Hematopoietic multipotent progenitor cell treated with erythropoietin and hydrocortisone succinate and interleukin-3 and kit ligand, for 8 days (in vitro differentiated cells): ENCODE measurements at regions not wholly inside any gene's neighbourhood (a gene's known extent, or its start where the extent isn't known, plus 50 kb on each side); places are given as distances from the start of the nearest gene placed in this dataset.

Source experiments
- DNase-seq: peaks from one replicate; pipeline ENCODE4 v3.0.0-alpha.2; 2015

DNA sequence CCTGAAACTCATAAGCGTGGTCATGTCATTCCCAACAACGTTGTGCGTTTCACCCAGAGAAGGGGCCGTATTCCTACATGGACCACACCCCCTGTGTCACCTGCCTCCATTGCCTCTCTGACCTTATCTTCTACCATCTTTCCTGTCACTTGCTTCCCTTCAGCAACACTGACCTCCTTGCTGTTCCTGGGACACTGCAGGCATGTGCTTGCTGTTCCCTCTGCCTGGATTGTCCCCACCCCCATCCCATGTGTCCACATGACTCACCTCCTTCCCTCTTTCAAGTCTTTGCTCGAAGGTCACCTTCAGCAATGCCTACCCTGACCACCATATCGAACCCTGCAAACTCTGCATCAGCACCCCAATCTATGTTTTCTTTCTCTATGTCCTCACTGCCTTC, 133.2 kb upstream of the ZNF618 start:
- DNase-seq, result no peak

DNA sequence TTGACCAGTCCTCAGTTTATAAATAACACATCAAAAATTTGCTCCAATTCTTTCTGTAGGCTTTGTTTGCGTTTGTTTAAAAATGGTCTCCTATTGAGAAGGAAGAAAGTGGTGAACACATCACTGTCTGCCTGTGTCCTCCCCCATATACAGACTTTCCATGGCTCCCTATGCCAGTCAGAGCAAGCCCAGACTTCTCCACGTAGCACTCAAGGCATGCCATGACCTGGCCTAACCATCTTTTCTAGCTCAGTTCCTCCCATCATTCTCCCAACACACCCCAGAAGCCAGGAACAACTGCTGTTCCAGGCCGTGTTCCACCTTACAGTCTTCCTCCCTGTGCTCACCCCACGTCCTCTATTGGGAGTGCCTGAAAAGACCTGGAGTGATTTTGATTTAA, 129.6 kb upstream of the ZNF618 start:
- DNase-seq, result no peak

DNA sequence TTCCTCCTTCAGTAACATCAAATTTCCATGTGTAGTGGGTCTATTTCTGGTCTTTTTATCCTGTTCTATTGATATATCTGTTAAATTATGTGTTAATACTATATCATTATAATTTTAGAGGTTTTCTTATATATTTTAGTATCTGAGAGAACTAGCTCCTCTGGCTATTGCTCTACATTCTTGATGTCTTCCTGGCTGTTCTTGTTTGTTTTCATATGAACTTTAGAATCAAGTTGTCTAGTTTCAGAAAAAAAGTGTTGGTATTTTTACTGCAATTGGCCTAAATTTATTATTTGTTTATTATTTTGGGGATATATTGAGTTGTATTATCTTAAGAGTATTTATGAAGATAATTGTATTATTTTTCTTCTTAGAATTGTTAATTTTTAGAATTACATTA, 128.0 kb upstream of the ZNF618 start:
- DNase-seq, result no peak

DNA sequence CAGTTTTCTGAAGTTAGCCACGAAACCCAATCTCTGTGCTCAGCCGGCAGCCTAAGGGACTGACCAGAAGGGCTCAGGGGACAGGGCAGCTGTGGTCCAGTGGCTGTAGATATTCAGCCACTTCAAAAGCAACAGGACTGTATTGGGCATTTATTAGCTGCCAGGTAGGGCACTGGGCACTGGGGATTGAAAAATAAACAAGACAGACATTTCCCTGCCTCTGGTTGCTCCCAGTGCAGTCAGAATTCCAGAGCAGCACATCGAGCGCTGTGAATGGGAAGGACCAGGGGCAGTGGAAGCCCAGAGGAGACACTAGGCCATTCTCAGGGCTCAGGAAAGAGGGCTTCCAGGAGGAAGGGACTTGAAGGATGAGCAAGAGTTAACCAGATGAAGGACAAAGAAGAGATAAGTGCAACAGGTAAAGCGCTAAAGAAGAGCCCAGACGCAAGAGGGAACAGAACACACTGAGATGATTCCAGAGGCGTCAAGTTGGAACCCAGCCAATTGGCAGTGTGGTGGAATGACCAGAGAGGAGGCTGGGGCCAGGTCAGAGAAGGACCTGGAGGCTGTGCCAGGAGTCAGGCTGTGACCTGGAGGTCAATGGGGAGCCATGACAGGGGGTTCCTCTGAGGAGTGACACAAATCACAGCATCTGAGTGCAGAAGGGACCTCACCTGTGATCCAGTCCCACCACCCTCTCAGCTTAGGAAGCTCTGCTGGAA, 122.5 kb upstream of the ZNF618 start:
- DNase-seq, result no peak

DNA sequence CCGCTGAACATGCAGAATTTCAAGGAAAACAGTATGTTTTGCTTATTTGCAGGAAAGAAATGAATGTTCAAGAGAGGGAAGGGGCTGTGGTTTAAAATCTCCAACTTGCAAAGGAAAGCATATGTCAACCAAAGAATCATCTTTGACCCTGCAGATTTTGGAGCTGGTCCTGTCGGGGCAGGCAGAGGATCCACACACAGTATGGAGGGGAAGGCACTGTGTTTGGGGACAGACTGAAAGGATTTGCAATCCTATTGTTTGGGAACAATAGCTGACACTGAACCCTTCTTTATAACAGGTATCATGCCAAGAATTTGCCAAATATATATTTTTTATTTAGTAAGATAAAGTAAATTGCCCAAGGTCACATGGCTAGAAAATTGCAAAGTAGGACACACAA, 121.4 kb upstream of the ZNF618 start:
- no peak for DNase-seq

DNA sequence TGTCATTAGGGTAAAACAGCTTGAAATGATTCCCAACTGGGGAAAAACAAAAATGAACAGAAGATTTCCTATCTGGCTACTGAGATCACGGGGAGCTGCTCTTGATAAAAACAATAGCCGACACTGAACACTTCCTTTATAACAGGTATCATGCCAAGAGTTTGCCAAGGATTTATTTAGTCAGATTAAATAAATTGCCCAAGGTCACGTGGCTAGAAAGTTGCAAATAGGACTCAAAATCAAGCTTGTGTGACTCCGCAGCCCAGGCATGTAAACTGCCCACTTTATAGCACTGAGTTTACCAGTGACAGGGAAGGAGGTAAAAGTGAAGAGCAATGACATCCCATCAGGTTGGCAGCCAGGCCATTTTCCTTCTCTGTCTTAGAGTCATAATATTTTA, 120.7 kb upstream of the ZNF618 start:
- no peak for DNase-seq

DNA sequence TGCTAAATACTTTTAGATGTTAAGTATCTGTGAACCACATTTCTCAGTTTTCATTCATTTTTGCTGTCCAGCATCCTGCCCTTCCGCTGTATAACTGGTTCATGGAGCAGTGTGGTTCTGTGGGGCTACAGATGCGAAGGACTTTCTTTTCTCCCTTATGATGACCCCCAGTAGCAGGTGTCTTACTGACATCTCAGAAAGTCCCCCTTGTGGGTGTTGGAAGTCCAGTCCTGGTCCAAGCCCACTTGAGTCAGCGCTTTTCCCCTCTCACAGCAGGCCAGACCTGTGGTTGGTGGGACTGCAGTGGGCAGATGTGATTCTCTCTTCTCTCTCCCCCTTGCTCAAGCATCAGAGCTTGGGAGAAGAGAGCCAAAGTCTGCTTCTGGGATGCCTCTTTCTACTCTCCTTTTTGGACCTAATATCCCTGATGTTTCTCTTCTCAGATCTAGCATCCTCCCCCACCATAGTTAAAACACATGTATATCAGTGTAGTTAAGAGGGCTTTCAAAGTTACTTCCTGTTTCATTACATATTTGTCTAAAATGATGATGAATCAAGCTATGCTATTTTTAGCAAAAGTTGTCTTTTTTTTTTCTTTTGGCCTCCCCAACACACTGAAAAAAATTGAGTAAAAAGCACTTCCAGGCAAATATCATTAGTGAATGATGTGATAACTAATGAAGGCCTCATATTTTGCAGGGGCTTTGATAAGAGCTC, 119.5 kb upstream of the ZNF618 start:
- no peak for DNase-seq

DNA sequence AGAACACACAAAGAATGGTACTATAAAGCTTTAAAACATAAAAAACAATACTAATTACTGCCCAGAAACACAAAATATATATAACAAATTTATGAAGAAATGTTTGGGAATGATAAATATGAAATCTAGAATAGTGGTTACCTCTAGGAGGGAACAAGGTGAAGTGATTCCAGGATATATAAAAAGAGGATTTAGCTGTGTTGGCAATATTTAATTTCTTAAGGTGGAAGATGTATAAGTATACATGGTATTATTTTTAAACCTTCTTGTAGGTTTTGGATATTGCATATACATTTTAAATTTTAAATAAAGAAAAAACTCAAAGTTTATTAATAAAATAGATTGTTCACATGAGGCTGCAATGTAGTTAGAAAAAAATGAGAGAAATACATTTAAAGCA, 112.7 kb upstream of the ZNF618 start:
- DNase-seq, result no peak

DNA sequence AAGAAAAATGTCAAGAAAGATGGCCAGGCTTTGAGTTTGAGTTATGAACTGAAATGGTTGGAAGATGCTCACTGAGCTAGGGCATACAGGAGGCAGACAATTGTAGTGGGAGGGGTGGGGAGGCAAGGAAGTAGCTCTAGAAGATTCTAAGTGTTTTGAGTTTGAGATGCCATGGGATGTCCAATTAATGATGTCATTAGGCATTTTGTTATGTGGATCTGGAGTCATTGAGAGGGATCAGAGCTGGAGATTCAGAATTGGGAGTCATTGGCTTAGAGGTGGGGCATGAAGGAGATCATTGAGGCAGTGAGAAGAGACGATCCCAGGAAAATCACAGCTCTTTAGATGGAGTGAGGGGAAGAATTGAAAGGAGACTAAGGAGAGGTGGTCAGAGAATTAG, 111.5 kb upstream of the ZNF618 start:
- no peak for DNase-seq

DNA sequence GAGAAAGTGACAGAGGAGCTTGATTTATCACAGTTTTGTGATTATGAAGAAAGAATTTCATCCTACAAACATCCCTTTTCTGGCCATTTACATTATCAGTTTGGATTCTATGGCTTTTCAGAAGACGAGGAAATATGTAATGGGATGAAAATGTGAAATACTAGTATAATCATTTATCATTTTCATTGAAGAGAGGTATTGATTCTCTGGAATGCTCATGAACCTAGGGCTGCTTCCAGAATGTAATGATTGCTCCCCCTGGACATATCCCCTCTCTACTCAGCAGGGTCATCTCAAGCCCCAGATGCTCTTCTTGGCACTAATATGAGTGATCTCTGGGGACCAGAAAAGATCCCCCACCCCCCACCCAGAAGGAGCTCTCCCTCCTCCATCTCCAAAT, 106.7 kb upstream of the ZNF618 start:
- no peak for DNase-seq

DNA sequence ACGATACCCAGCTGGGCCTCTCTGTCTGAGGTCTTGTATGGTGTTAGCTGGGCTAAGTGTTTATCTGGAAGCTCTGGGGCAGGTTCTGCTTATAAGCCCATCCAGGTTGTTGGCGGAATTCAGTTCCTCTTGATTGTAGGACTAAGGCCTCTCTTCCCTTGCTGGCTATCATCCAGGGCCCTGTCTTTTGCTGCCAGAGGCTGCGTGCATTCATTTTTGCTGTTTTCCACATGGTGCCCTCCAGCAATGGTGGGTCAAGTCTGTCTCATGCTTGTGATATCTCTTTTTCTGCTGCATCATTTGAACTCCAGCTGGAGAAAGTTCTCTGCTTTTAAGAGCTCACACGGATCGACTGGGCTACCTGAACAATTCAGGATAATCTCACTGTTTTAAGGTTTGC, 105.7 kb upstream of the ZNF618 start:
- no peak for DNase-seq

DNA sequence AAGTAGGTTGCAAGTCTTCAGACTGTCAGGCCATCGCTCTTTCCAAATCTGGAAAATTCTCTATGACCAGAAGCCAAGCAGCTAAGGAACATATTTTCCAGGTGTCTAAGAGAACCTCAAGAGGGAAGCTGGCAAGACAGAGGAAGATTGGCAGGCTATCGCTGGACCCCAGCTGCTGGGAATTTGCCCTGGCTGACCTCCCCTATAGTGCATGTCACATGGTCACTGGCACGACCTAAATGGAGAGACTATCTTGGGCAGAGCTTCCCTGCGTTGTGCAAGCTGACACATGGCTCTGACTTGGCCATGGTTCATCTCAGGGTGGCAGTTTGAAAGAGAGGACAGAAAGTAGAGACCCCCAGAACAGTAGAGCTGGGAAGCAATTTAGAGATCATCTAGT, 104.9 kb upstream of the ZNF618 start:
- no peak for DNase-seq

DNA sequence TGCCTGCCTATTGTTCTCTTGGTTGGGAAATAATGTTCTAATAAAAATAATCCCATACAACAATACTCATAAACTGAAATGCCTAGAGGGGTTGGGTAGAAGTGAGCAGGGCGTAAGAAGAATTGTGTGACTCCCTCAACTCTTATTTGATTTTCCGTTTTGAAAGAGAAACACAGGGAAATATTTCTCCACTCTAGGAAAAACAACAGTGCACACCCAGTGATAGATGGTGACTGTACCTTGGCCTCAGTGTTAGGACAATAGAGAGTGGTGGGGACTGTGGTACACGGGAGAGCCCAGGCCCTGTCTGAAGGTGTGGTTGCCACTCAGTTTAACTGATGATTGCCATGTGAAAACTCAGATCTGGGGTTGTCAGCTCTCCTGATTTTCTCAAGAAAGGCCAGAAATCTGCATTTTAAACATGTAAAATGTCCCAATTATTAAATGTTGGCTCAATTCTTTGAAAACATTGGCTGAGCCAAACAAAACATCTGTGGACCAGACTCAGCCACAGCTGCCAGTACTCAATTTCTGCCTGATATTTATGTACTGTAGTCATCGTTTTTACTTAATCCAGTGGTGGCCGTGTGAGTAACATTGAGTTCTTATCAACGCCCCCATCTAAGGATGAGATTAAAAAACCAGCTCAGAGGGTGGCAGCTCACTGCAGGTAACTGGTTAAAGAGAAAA, 103.8 kb upstream of the ZNF618 start:
- DNase-seq, result no peak

DNA sequence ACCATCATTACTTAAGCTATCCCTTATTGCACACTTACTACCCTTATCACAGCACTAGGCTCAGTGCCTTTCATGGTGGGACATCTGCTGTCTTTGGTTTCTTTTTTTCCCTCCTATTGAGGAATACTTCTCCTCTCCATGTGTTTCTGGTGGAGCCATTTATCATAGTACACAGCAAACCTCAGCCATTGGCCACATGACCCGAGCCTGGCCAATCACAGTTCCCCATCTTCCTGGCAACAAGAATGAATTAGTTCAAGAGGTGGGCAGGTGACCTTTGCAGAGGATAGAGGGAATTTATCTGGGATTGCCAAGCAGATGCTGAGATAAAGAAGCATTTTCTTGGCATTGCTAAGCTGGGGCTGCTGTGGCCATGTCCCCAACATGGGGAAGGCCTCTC, 101.1 kb upstream of the ZNF618 start:
- no peak for DNase-seq

DNA sequence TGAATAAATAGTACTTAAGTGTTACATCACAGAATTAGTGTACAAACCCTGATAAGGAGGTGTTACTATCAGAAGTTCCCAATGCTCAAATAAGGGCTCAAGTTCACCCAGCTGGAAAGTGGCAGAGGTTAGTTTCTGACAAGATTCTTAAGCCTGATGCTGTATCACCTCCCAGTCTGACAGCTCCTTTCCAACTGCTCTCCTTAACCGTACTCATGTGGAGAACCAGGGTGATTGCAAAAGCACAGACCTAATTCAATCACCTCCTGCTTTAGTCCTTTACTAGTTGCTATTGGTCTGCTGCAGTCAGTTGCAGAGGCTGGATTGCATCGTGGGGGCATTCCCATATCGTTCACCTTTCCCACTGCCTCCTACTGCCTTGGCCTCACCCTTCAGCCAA, 100.4 kb upstream of the ZNF618 start:
- no peak for DNase-seq

DNA sequence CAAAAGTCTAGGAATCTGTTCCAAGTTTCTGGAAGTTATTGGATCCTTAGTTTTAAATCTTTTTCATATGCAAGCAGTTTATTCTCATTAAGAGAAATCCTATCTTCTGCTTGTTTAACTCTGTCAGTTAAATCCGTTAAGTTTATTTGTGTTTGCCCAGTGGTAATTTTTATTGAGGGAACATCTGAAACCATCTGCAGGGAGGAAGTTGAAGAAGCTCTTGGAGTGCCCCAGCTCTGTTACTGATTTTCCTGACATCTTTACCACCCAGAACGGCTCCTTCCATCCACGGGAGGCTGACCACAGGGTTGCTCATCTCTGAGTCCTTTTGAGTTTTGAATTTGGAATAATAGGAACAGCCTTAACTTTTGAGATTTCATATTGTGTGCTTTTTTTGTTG, 99.9 kb upstream of the ZNF618 start:
- DNase-seq, result no peak

DNA sequence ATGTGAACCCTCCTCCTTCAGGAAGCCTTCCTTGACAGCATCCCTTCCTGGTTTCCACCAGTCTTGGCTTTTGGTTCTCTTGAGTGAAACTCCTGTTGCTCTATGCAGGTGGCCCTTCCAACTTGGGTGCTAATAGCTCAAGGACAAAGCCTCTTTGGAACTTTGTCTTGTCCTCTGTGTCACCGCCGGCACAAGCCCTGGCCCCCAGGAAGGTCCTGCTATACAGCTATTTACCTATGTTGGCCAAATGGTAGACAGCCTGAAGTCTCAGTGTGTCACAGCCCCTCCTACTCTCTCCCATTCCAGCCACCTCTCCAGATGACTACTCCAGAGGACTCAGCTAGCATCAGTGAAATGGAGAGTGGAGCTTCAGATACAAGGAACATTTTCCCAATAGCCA, 94.7 kb upstream of the ZNF618 start:
- DNase-seq, result no peak

DNA sequence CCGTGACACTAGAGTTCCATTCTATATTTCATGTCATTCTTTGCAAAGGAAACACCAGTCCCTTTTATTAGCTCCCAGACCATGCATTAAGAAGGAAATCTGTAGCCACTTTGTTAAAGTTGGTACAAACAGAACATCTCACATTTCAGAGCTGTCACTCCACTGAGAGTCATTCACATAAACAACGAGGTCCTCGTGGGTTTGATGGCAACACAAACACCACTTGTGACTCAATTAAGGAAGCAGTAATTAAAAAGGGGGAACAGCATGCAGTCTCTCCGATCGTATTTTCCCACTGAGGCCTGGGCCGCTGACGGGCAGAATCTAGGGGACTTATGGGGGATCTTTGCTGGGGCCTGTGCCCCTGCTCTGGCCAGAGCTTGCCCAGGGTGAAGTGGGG, 94.2 kb upstream of the ZNF618 start:
- no peak for DNase-seq

DNA sequence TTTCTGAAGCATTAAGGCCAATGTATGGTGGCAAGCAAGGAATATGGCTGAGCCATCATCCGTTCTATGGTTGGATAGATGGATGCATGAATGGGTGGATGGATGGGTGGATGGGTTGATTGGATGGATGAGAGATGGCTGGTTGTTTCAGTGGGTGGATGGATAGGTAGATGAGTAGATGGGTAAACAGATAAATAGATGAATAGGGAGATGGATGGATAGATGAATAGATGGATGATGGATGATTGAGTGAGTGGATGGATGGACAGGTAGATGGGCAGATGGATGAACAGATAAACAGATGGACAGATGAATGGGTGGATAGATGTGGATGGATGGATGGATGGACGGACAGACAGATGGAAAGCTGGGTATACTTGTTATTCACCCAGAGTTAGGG, 92.6 kb upstream of the ZNF618 start:
- DNase-seq, result no peak

DNA sequence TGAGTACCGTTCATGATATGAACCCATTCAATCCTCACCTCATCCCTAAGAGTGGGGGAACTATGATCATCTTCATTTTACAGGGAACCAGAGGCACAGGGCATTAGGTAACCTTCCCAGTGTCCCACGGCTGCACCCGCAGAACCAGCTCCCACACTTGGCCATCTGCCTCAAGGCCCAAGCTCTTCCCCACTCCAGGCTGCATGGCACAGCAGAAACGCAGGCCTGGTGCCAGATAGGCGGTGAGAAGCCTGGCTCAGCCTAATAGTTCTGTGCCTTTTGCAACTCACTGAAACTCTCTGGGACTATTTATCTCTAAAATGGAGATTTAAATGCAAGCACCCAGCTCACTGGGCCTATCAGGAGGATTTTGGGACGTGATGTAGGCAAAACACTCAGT, 90.8 kb upstream of the ZNF618 start:
- DNase-seq, result no peak

DNA sequence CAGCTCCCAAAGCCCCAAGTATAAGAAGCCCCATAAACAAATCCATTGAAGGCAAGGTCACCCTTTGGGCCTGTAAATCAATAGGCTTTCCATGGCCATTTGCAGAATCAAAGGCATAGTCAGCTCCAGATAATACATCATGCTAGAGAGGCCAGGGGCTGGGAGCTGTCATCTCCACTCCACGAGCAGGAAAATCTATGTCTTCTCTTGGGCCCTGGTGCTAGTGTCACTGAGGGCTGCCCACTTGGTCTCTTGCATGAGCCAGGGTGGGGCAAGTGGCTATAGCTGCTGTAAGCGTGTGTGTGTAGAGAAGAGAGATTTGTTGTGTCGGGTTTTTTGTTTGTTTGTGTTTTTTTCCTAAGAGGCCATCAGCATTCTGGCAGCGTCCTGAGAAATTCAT, 90.0 kb upstream of the ZNF618 start:
- DNase-seq, result no peak

DNA sequence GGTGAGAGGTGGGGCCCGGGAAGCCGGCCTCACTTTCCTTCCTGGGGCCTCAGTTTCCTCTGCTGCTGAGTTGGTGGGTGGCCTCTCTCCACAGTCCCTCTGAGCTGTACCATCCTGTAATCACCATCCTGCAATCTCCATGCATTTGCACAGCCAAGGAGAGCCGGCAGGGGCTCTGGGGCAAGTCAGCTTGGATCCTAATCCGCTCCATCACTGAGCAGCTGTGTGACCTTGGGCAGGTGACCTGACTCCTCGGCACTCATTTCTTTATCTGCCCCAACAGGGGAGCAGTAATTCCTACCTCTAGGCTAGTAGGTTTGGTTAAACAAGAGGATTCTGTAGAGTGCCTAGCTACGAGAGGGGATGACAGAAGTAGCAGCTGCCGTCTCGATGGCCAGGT, 88.2 kb upstream of the ZNF618 start:
- DNase-seq, result no peak

DNA sequence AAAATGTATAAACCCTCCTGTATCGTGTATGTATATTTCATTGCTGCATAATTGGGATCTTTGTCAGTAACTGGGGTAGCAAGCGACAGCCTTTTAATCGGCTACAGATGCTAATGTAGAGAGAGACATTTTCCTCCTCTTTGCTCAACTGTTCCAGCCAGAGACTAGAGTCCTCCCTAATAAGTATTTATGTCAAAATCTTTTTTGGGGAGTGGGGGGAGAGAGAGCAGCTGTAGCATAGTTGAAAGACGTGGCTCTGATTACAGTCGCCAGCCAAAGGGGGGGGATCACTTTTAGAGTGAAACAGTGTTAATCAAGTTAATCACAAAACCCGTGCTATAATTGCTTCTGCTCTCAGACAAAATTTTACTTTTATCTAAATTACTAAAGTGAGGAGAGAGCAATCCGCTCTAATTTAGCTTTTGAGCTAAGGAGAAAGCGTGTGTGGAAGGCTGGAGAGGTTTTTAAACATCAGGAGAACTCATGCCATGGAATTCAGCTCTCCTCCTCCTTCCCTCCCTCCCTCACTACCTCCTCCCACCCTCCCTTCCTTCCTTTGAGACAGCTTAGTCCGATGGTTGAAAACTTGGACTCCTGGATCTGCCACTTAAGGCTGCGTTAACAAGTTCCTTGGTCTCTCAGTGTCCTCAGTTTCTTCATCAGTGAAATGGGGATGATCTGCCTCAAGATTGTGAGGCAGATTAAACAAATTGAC, 87.3 kb upstream of the ZNF618 start:
- no peak for DNase-seq

DNA sequence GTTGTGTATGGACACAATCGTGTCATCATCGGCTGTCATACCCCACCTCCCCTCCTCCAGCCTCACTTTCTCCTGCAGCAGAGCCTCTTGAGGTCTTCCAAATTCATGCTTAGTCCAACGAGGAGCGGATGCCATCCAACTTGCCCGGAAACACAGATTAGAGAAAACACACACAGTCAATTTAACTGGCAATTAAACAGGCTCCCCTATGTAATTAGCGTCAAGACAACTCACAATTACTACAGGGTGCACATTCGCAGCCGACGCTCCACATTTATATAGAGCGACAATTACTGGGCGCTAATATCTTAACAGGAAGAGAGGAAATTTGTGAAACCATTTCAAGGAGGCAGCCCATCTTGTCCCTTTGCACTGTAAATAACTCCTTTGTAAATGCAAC, 86.0 kb upstream of the ZNF618 start:
- no peak for DNase-seq
